ENCODE measurements at regions not wholly inside any gene's neighbourhood (a gene's known extent, or its start where the extent isn't known, plus 50 kb on each side); places are given as distances from the start of the nearest gene placed in this dataset.
A peak's percentile ranks its signal among the peaks of the same experiment; 100 is the strongest.

DNA sequence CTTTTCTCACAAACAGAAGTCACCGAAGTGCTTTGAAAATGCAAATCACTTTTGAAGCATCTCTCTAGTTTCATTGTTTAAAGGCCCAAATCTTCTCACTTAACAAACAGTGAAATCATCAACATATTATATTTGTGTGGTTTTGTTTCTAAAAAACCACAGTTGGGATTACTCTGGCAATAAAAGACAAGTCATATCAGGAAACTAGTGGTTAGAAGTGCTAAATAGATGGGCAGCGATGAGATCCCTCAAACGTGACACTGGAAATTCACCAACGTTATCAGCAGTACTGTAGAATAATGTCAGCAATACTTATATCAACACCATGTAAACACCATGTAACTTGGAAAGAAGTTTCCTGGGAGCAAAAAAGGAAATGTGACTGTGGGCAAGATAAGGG lies 893.5 kb downstream of the SUCLG1 start:
- Histone ChIP-seq H3K27ac (ENCODE audit: low read depth, low read length) (no peak overlapping the region), H3K4me3 (ENCODE audit: low read depth, low read length) (no peak overlapping the region), H3K36me3 (ENCODE audit: control insufficient read depth, insufficient read depth, low read length) (no peaks in the 10 kb centered on the region), H3K4me1 (ENCODE audit: control insufficient read depth, insufficient read depth, low read length) (no peaks in the 10 kb centered on the region), H3K27me3 (ENCODE audit: control insufficient read depth, insufficient read depth, low read length) (no peaks in the 10 kb centered on the region), H3K9me3 (ENCODE audit: control insufficient read depth, insufficient read depth, low read length) (no peaks in the 10 kb centered on the region)
- no peak for DNase-seq (ENCODE audit: low read depth in 4 of 6, low spot score in 6 of 6)
- no CpG with 5 or more reads among the region's 4 CpGs for WGBS (ENCODE audit: insufficient coverage)

DNA sequence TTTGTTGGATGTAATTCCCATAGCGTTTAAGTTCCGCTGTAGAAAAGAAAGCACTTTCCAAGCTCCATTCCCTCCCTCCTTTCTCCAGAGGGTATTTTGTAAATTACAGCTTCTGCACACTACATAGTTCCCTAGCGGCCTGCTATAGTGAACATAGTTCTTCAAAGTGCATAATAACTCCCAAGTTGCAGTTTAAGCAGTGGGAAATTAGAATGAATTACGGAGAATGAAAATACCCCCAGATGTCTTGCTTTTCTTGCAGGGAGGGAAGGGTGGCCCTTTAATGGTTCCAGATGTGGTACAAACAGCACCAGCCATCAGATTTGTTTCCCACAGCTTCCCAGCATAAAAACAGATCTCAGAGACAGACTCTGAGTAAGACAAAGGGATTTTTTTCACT lies 893.9 kb downstream of the SUCLG1 start:
- 20% methylated on average over 1 of the region's 4 CpGs for WGBS (ENCODE audit: insufficient coverage)
- no peaks in the 10 kb centered on the region for H3K27me3 ChIP-seq (ENCODE audit: control insufficient read depth, insufficient read depth, low read length)
- no peaks in the 10 kb centered on the region for H3K9me3 ChIP-seq (ENCODE audit: control insufficient read depth, insufficient read depth, low read length)
- no peaks in the 10 kb centered on the region for H3K4me1 ChIP-seq (ENCODE audit: control insufficient read depth, insufficient read depth, low read length)
- DNase-seq (ENCODE audit: low read depth in 4 of 6, low spot score in 6 of 6), result peak; percentile 4 to 93 (median 27)
- H3K4me3 ChIP-seq (ENCODE audit: low read depth, low read length), result no peak overlapping the region
- no peaks in the 10 kb centered on the region for H3K36me3 ChIP-seq (ENCODE audit: control insufficient read depth, insufficient read depth, low read length)
- H3K27ac ChIP-seq (ENCODE audit: low read depth, low read length), result no peak overlapping the region

DNA sequence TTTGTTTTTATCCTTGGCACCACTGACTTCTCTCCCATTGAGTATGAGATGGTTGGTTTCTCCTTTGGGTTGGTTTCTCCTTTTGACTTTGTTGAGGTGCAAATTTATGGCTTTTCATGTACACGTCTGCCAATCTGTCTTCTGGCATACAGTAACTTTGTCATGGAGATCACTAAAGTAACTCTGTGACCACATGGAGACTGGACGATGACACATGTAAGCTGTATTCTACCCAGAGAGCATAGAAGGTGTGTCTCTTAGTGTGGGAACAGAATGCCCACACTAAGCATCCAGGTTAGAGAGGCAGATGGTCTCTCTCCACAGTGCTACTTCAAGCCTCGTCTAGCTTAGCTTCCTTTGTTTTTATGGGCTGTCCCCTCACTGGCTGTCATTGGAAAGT lies 897.5 kb downstream of the SUCLG1 start:
- 67% methylated on average over 3 of the region's 3 CpGs for WGBS (ENCODE audit: insufficient coverage)

DNA sequence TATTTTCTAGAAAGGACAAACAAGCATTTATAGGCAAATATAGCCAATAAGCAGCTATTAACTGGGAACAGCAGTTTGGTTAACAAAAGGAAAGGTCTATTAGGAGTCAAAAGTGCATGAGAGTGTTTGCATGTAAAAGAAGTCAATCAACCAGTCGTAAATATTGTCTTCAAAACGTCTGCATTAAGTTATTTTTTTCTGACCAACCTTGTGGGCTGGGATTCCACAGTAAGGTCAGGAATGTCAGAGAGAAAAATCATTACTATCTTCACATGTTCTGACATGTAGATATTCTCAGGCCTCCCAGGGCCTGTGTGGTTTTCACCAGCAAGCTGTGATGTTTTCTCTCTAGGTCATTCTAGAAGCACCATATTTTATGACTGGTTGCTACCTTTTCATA lies 922.5 kb downstream of the SUCLG1 start:
- Histone ChIP-seq H3K9me3 (ENCODE audit: control insufficient read depth, insufficient read depth, low read length) (no peaks in the 10 kb centered on the region), H3K27ac (ENCODE audit: low read depth, low read length) (no peak overlapping the region), H3K4me1 (ENCODE audit: control insufficient read depth, insufficient read depth, low read length) (no peaks in the 10 kb centered on the region), H3K36me3 (ENCODE audit: control insufficient read depth, insufficient read depth, low read length) (no peaks in the 10 kb centered on the region), H3K27me3 (ENCODE audit: control insufficient read depth, insufficient read depth, low read length) (no peaks in the 10 kb centered on the region), H3K4me3 (ENCODE audit: low read depth, low read length) (no peak overlapping the region)
- no peak for DNase-seq (ENCODE audit: low read depth in 4 of 6, low spot score in 6 of 6)
- 58% methylated on average over 2 of the region's 2 CpGs for WGBS (ENCODE audit: insufficient coverage)

More for the DNA sequence above, 897.5 kb downstream of the SUCLG1 start:
- Histone ChIP-seq H3K27ac (ENCODE audit: low read depth, low read length) (no peak overlapping the region), H3K27me3 (ENCODE audit: control insufficient read depth, insufficient read depth, low read length) (no peaks in the 10 kb centered on the region), H3K36me3 (ENCODE audit: control insufficient read depth, insufficient read depth, low read length) (no peaks in the 10 kb centered on the region), H3K4me3 (ENCODE audit: low read depth, low read length) (no peak overlapping the region), H3K4me1 (ENCODE audit: control insufficient read depth, insufficient read depth, low read length) (no peaks in the 10 kb centered on the region), H3K9me3 (ENCODE audit: control insufficient read depth, insufficient read depth, low read length) (no peaks in the 10 kb centered on the region)
- DNase-seq (ENCODE audit: low read depth in 4 of 6, low spot score in 6 of 6), result no peak

DNA sequence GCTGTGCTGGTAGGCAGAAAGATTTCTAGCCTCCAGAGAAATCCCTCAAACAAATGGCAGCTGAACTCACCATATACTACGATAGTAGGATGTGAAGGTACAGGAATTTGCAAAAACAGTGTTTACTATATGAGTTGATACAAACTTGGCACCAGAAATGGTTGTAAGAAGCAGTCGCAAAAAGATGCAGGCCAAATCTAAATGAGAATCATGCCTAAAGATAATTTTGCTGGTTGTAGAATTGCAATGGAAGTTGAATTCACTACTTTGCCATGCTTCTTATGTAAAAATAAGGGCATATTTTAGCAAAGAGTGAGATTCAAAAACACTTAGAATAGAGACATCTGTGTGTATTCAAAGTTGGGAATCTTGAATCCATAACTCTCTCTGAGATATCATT lies 924.7 kb downstream of the SUCLG1 start:
- no peak overlapping the region for H3K4me3 ChIP-seq (ENCODE audit: low read depth, low read length)
- WGBS (ENCODE audit: insufficient coverage), result 100% methylated on average over 1 of the region's 2 CpGs
- H3K27ac ChIP-seq (ENCODE audit: low read depth, low read length), result no peak overlapping the region
- no peaks in the 10 kb centered on the region for H3K27me3 ChIP-seq (ENCODE audit: control insufficient read depth, insufficient read depth, low read length)
- no peaks in the 10 kb centered on the region for H3K4me1 ChIP-seq (ENCODE audit: control insufficient read depth, insufficient read depth, low read length)
- peak in 1 of 6 donors; percentile 69 for DNase-seq (ENCODE audit: low read depth in 4 of 6, low spot score in 6 of 6)
- H3K9me3 ChIP-seq (ENCODE audit: control insufficient read depth, insufficient read depth, low read length), result no peaks in the 10 kb centered on the region
- H3K36me3 ChIP-seq (ENCODE audit: control insufficient read depth, insufficient read depth, low read length), result no peaks in the 10 kb centered on the region

DNA sequence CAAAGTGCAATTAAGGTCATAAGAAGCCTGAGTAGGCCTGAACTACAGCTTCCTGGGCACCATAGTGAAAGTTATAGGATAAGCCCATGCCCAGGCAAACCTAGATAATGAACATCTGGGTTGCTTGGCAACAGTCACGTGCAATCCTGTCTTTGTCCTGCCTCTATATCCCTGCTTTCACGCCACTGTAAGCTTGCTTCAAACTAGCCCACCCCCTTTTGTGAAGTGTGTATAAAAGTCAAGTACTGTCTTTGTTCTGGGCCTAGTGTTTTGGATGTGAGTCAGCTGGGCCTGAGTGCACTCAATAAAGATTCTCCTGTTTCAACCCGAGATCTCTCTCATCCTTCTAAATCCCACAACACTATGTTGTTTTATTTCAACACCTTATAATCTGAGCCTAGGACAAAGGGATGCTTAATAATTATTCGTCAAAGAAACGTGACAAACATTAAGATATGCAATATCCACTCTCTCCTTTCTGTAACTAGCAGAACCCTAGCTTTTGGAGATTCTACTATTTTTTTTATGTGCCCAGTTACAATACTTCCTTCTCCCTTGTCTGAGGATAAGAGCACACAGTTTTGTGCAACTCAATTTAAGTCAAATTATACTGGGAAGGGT lies 927.8 kb downstream of the SUCLG1 start:
- Histone ChIP-seq H3K9me3 (ENCODE audit: control insufficient read depth, insufficient read depth, low read length) (no peaks in the 10 kb centered on the region), H3K27ac (ENCODE audit: low read depth, low read length) (no peak overlapping the region), H3K36me3 (ENCODE audit: control insufficient read depth, insufficient read depth, low read length) (no peaks in the 10 kb centered on the region), H3K27me3 (ENCODE audit: control insufficient read depth, insufficient read depth, low read length) (no peaks in the 10 kb centered on the region), H3K4me1 (ENCODE audit: control insufficient read depth, insufficient read depth, low read length) (no peaks in the 10 kb centered on the region), H3K4me3 (ENCODE audit: low read depth, low read length) (no peak overlapping the region)
- peak in 4 of 6 donors; percentile 8 to 67 (median 54) for DNase-seq (ENCODE audit: low read depth in 4 of 6, low spot score in 6 of 6)
- no CpG with 5 or more reads among the region's 5 CpGs for WGBS (ENCODE audit: insufficient coverage)

DNA sequence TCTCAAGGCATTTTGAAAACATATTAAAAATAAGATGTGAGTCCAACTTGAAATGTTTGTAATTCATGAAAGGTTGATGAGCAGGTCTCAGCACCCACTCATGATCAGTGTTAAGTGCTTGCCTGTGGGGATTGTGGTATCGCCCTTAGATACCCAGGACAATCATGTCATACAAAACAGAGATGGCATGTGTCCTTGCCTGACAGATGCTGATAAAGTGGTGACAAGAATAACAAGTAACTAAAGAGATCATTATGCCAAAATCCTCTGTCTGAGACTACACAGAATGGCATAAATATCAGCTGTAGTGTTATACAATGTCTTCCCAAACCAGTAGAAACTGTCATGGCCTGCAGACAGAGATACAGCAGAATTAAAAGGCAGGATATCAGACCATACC lies 930.3 kb downstream of the SUCLG1 start:
- peak in 2 of 6 donors; percentile 32 to 39 for DNase-seq (ENCODE audit: low read depth in 4 of 6, low spot score in 6 of 6)
- H3K36me3 ChIP-seq (ENCODE audit: control insufficient read depth, insufficient read depth, low read length), result no peaks in the 10 kb centered on the region
- no peak overlapping the region for H3K27ac ChIP-seq (ENCODE audit: low read depth, low read length)
- no peaks in the 10 kb centered on the region for H3K27me3 ChIP-seq (ENCODE audit: control insufficient read depth, insufficient read depth, low read length)
- no peaks in the 10 kb centered on the region for H3K9me3 ChIP-seq (ENCODE audit: control insufficient read depth, insufficient read depth, low read length)
- H3K4me1 ChIP-seq (ENCODE audit: control insufficient read depth, insufficient read depth, low read length), result no peaks in the 10 kb centered on the region
- WGBS (ENCODE audit: insufficient coverage), result no CpG with 5 or more reads among the region's 1 CpG
- no peak overlapping the region for H3K4me3 ChIP-seq (ENCODE audit: low read depth, low read length)

DNA sequence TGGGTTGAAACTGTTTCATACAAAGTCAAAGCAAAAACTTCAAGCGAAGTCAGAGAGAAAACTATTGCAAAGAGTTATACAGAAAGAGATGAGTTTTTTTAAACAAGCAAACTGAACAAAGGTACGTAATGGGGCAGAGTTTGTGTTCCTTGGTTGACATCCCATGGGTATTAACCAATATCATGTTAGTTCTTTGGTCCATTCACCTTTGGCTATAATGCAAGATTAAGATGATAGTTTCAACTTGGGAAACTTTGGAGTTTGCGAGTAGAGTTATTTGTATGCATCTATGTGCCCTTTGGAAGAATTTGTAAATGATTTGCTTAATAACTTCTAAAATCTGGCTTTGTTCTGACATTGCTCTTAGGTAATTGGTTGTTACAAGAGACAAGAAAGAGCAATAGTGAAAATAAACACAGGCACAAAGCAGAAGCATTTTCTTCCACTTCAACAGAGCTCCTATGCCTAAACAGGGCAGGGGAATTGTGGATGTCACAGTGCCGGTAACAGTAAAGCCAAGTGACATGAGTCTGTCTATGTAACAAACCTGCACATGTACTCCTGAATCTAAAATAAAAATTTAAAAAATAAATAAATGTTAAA lies 936.1 kb downstream of the SUCLG1 start:
- H3K4me3 ChIP-seq (ENCODE audit: low read depth, low read length), result no peak overlapping the region
- no peaks in the 10 kb centered on the region for H3K4me1 ChIP-seq (ENCODE audit: control insufficient read depth, insufficient read depth, low read length)
- no peaks in the 10 kb centered on the region for H3K9me3 ChIP-seq (ENCODE audit: control insufficient read depth, insufficient read depth, low read length)
- no peak overlapping the region for H3K27ac ChIP-seq (ENCODE audit: low read depth, low read length)
- no peak for DNase-seq (ENCODE audit: low read depth in 4 of 6, low spot score in 6 of 6)
- 85% methylated on average over 2 of the region's 4 CpGs for WGBS (ENCODE audit: insufficient coverage)
- no peaks in the 10 kb centered on the region for H3K36me3 ChIP-seq (ENCODE audit: control insufficient read depth, insufficient read depth, low read length)
- no peaks in the 10 kb centered on the region for H3K27me3 ChIP-seq (ENCODE audit: control insufficient read depth, insufficient read depth, low read length)

DNA sequence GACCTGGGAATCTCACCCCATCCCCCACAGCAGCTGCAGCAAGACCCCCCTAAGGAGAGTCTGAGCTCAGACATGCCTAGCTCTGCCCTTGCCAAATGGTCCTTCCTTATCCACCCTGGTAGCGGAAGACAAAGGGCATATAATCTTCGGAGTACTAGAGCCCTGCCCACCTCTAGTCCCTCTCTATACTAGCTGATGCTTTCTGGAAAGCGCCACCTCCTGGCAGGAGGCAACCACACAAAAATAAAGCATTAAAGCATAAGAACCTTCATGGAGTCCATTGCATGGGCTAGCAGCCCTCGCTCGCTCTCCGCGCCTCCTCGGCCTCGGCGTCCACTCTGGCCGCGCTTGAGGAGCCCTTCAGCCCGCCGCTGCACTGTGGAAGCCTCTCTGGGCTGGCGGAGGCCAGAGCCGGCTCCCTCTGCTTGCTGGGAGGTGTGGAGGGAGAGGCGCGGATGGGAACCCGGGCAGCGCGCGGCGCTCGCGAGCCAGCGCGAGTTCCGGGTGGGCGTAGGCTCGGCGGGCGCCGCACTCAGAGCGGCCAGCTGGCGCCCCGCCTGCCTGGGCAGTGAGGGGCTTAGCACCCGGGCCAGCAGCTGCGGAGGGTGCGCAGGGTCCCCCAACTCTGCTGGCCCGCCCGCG lies 941.2 kb downstream of the SUCLG1 start:
- H3K4me1 ChIP-seq (ENCODE audit: control insufficient read depth, insufficient read depth, low read length), result no peaks in the 10 kb centered on the region
- H3K27me3 ChIP-seq (ENCODE audit: control insufficient read depth, insufficient read depth, low read length), result no peaks in the 10 kb centered on the region
- H3K36me3 ChIP-seq (ENCODE audit: control insufficient read depth, insufficient read depth, low read length), result no peaks in the 10 kb centered on the region
- H3K27ac ChIP-seq (ENCODE audit: low read depth, low read length), result no peak overlapping the region
- H3K4me3 ChIP-seq (ENCODE audit: low read depth, low read length), result no peak overlapping the region
- no peak for DNase-seq (ENCODE audit: low read depth in 4 of 6, low spot score in 6 of 6)
- H3K9me3 ChIP-seq (ENCODE audit: control insufficient read depth, insufficient read depth, low read length), result no peaks in the 10 kb centered on the region
- WGBS (ENCODE audit: insufficient coverage), result 96% methylated on average over 33 of the region's 42 CpGs

DNA sequence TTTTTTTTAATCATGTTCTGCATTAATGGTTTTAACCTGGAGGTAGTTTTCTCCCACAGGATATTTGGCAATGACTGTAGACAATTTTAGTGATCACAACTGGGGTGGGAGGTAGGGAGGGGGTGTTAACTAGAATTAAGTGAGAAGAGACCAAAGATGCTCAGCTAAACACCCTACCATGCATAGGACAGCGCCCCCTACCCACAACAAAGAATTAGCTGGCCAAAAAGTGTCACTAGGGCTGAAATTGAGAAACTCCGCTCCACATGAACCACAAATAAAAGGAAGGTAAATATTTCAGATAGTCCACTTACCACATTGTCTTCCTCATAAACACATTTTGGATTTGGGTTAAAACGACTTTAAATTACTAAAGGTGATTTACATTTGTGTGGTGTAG lies 942.6 kb downstream of the SUCLG1 start:
- H3K4me3 ChIP-seq (ENCODE audit: low read depth, low read length), result no peak overlapping the region
- H3K36me3 ChIP-seq (ENCODE audit: control insufficient read depth, insufficient read depth, low read length), result no peaks in the 10 kb centered on the region
- H3K4me1 ChIP-seq (ENCODE audit: control insufficient read depth, insufficient read depth, low read length), result no peaks in the 10 kb centered on the region
- H3K27ac ChIP-seq (ENCODE audit: low read depth, low read length), result no peak overlapping the region
- no peaks in the 10 kb centered on the region for H3K27me3 ChIP-seq (ENCODE audit: control insufficient read depth, insufficient read depth, low read length)
- no CpG with 5 or more reads among the region's 3 CpGs for WGBS (ENCODE audit: insufficient coverage)
- DNase-seq (ENCODE audit: low read depth in 4 of 6, low spot score in 6 of 6), result no peak
- H3K9me3 ChIP-seq (ENCODE audit: control insufficient read depth, insufficient read depth, low read length), result no peaks in the 10 kb centered on the region
